Aorta (tissue), 5 donors: ENCODE measurements at regions not wholly inside any gene's neighbourhood (a gene's known extent, or its start where the extent isn't known, plus 50 kb on each side); places are given as distances from the start of the nearest gene placed in this dataset.

ENCODE experiments used
- ATAC-seq: fragments of 200-7000 bp; cut with Tn5 transposase; one replicate; pipeline ENCODE4 v1.9.1; 2022; ENCODE audit warnings: moderate library complexity; ENCODE audit not compliant: low FRiP score
- DNase-seq, 2 donors: peaks; one replicate each; pipeline ENCODE4 v3.0.0-alpha.2; 2020
- H3K27ac ChIP-seq, 2 donors: one replicate each; pipeline ENCODE4 v1.5.1; 2013; ENCODE audit warnings: low read length in 2 of 2, mild to moderate bottlenecking in 2 of 2, moderate library complexity in 2 of 2, control low read depth in 1 of 2, inconsistent platforms in 1 of 2, low read depth in 1 of 2
- H3K27me3 ChIP-seq, 2 donors: one replicate each; pipeline ENCODE4 v1.6.1; 2013; ENCODE audit warnings: control low read depth in 1 of 2, low read length in 1 of 2, mild to moderate bottlenecking in 1 of 2, moderate library complexity in 1 of 2; ENCODE audit not compliant: insufficient read depth in 2 of 2, control insufficient read depth in 1 of 2
- H3K36me3 ChIP-seq, 2 donors: one replicate each; pipeline ENCODE4 v1.6.1; 2013; ENCODE audit warnings: control low read depth in 1 of 2, low read length in 1 of 2, mild to moderate bottlenecking in 1 of 2; ENCODE audit not compliant: insufficient read depth in 2 of 2, control insufficient read depth in 1 of 2
- H3K4me1 ChIP-seq, 2 donors: one replicate each; pipeline ENCODE4 v1.6.1; 2013; ENCODE audit warnings: low read length in 2 of 2, control low read depth in 1 of 2, mild to moderate bottlenecking in 1 of 2, moderate library complexity in 1 of 2; ENCODE audit not compliant: insufficient read depth in 2 of 2, control insufficient read depth in 1 of 2
- H3K4me3 ChIP-seq, 2 donors: one replicate each; pipeline ENCODE4 v1.5.1; 2013; ENCODE audit warnings: low read length in 2 of 2, control low read depth in 1 of 2, mild to moderate bottlenecking in 1 of 2
- H3K9me3 ChIP-seq: one replicate; pipeline ENCODE4 v1.6.1; 2013; ENCODE audit warnings: mild to moderate bottlenecking, low read length; ENCODE audit not compliant: control insufficient read depth
- WGBS, 2 donors: extraction: QIAGEN DNeasy Blood & Tissue Kit; methylation state at CpG; one replicate each; pipeline ENCODE4 v1.1.7; 2013; 5-methylcytosine and 5-hydroxymethylcytosine counted together
- intact Hi-C, 2 donors: fragments of 100-400 bp; cut with DNase I; formaldehyde crosslinking; loops; one replicate each; pipeline versions ENCODE4 v1.14.2 to v1.15.0; 2022
- donor health status: healthy with polysubstance abuse.
- donor health status: Bipolar disorder and iron deficiency.
- donor health status: DM: no; HTN: no; CAD: no.
- donor health status: DM: no; HTN: no; CAD: no.
- donor health status: DM: yes; HTN: yes; CAD: no.

GRCh38 chr3:169002689-169003088, 660.8 kb downstream of the MECOM start:
- H3K27me3 ChIP-seq: no peaks in the 10 kb centered on the region
- no peak overlapping the region for H3K4me3 ChIP-seq
- ATAC-seq (no peak), DNase-seq (no peak)
- intact Hi-C loops: loop anchor here in 1 of 2 donors (10.0 kb wide), 1 partner anchor 48 kb away; no protein-coding TSS in a partner anchor
- H3K27ac ChIP-seq: no peak overlapping the region
- H3K36me3 ChIP-seq: no peaks in the 10 kb centered on the region
- H3K4me1 ChIP-seq: no peaks in the 10 kb centered on the region
- no peaks in the 10 kb centered on the region for H3K9me3 ChIP-seq

GRCh38 chr3:168998792-168999191, 664.7 kb downstream of the MECOM start:
- H3K36me3 ChIP-seq: no peaks in the 10 kb centered on the region
- no peaks in the 10 kb centered on the region for H3K9me3 ChIP-seq
- no peaks in the 10 kb centered on the region for H3K27me3 ChIP-seq
- intact Hi-C loops: no loop called here
- ATAC-seq: no peak
- WGBS, 2 donors: 87 to 91% methylated on average over 3 of the region's 3 CpGs
- DNase-seq: no peak
- H3K4me1 ChIP-seq: no peaks in the 10 kb centered on the region
- no peak overlapping the region for H3K27ac ChIP-seq
- H3K4me3 ChIP-seq: no peak overlapping the region

GRCh38 chr3:168997488-168997887, 666.0 kb downstream of the MECOM start:
- no peaks in the 10 kb centered on the region for H3K36me3 ChIP-seq
- H3K27me3 ChIP-seq: no peaks in the 10 kb centered on the region
- intact Hi-C loops: no loop called here
- no peak overlapping the region for H3K4me3 ChIP-seq
- H3K4me1 ChIP-seq: no peaks in the 10 kb centered on the region
- H3K27ac ChIP-seq: no peak overlapping the region
- DNase-seq (no peak), ATAC-seq (no peak)
- no peaks in the 10 kb centered on the region for H3K9me3 ChIP-seq

GRCh38 chr3:168996622-168997021, 666.9 kb downstream of the MECOM start:
- Histone ChIP-seq H3K4me1 (peaks cover 0 to under 1% of the 10 kb centered on the region in 2 donors), H3K27me3 (no peaks in the 10 kb centered on the region), H3K4me3 (no peak overlapping the region), H3K9me3 (no peaks in the 10 kb centered on the region), H3K36me3 (no peaks in the 10 kb centered on the region), H3K27ac (no peak overlapping the region)
- DNase-seq: no peak
- intact Hi-C loops: no loop called here
- no peak for ATAC-seq
- 91 to 92% methylated on average over 3 of the region's 3 CpGs for WGBS, 2 donors

GRCh38 chr3:168995129-168995528, 668.4 kb downstream of the MECOM start:
- H3K36me3 ChIP-seq: no peaks in the 10 kb centered on the region
- peaks cover 0 to 2% of the 10 kb centered on the region in 2 donors for H3K4me1 ChIP-seq
- no peak overlapping the region for H3K27ac ChIP-seq
- H3K27me3 ChIP-seq: no peaks in the 10 kb centered on the region
- DNase-seq: no peak
- intact Hi-C loops: no loop called here
- 96 to 98% methylated on average over 6 of the region's 6 CpGs for WGBS, 2 donors
- no peak overlapping the region for H3K4me3 ChIP-seq
- no peaks in the 10 kb centered on the region for H3K9me3 ChIP-seq
- no peak for ATAC-seq

- no peak overlapping the region for H3K27ac ChIP-seq
- intact Hi-C loops: no loop called here
- no peak for DNase-seq
- no peaks in the 10 kb centered on the region for H3K36me3 ChIP-seq
- H3K4me3 ChIP-seq: no peak overlapping the region
- peaks cover 0 to 2% of the 10 kb centered on the region in 2 donors for H3K4me1 ChIP-seq
- H3K27me3 ChIP-seq: no peaks in the 10 kb centered on the region
- H3K9me3 ChIP-seq: no peaks in the 10 kb centered on the region
- no peak for ATAC-seq
These were observed 671.7 kb downstream of the MECOM start for GRCh38 chr3:168991803-168992202.

- DNase-seq (no peak), ATAC-seq (no peak)
- intact Hi-C loops: no loop called here
- WGBS, 2 donors: 75 to 85% methylated on average over 3 of the region's 3 CpGs
- Histone ChIP-seq H3K4me3 (no peak overlapping the region), H3K4me1 (peaks cover 0 to 2% of the 10 kb centered on the region in 2 donors), H3K27ac (no peak overlapping the region), H3K9me3 (no peaks in the 10 kb centered on the region), H3K36me3 (no peaks in the 10 kb centered on the region), H3K27me3 (no peaks in the 10 kb centered on the region)
These were observed 672.9 kb downstream of the MECOM start for GRCh38 chr3:168990621-168991020.

- intact Hi-C loops: no loop called here
- WGBS, 2 donors: 33 to 45% methylated on average over 2 of the region's 2 CpGs
- no peaks in the 10 kb centered on the region for H3K27me3 ChIP-seq
- no peaks in the 10 kb centered on the region for H3K9me3 ChIP-seq
- H3K27ac ChIP-seq: no peak overlapping the region
- H3K4me3 ChIP-seq: no peak overlapping the region
- no peaks in the 10 kb centered on the region for H3K36me3 ChIP-seq
- no peak for DNase-seq
- no peak for ATAC-seq
- peaks cover 0 to 2% of the 10 kb centered on the region in 2 donors for H3K4me1 ChIP-seq
These were observed 673.4 kb downstream of the MECOM start for GRCh38 chr3:168990134-168990533.

GRCh38 chr3:168989396-168989795, 674.1 kb downstream of the MECOM start:
- no peaks in the 10 kb centered on the region for H3K27me3 ChIP-seq
- H3K4me1 ChIP-seq: peaks cover 0 to 2% of the 10 kb centered on the region in 2 donors
- no peaks in the 10 kb centered on the region for H3K9me3 ChIP-seq
- no peak overlapping the region for H3K27ac ChIP-seq
- 38 to 47% methylated on average over 5 of the region's 5 CpGs for WGBS, 2 donors
- DNase-seq: no peak
- no peak overlapping the region for H3K4me3 ChIP-seq
- no peaks in the 10 kb centered on the region for H3K36me3 ChIP-seq
- intact Hi-C loops: no loop called here
- ATAC-seq: no peak
